ENCODE measurements at regions not wholly inside any gene's neighbourhood (a gene's known extent, or its start where the extent isn't known, plus 50 kb on each side); places are given as distances from the start of the nearest gene placed in this dataset.

DNA sequence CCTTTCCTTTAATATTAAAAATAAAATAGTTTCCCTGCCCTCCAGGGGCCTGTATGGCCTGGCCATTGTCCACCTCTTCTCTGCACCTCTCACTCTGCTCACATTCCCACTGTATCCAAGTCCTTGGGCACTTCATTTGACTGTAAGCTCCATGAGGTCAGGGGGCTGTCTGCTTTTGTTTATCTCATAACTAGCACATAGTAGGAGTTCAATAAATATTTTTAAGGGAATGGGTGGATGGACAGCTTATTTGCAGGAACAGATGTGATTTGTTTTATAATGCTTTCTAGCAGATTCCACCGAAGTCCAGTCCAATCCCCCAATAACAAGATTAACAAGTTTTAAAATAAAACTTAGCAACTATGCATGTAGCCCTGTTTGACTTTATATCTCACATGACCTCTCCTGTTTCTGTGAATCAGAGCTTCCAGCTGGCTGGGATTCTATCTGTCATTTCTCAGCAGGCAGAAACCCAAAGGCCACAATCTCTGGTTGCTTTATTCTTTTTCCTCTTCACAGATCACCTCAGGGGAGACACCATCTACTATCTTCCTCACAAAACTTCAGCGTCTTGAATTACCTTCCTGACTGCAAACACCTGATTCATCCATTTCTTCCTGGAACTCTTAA is 123.0 kb upstream of the NR2F2 start:
- Histone ChIP-seq H3K4me3 (replicated peaks in 1 of 3; ENCODE audit: insufficient read depth in 1 of 3, low read depth in 2 of 3, low read length in 3 of 3) (no peak overlapping the region), H3K9me3 (ENCODE audit: low read length) (no peaks in the 10 kb centered on the region), H3K27ac (ENCODE audit: extremely low read length, insufficient read depth, low read length) (no peak overlapping the region), H3K36me3 (replicated peaks in 1 of 2; ENCODE audit: control insufficient read depth in 1 of 2, insufficient read depth in 2 of 2, low read length in 2 of 2) (no peaks in the 10 kb centered on the region), H2AFZ (ENCODE audit: low read length) (no peak overlapping the region), H4K20me1 (ENCODE audit: insufficient read depth, low read length) (no peaks in the 10 kb centered on the region), H3K4me1 (ENCODE audit: insufficient read depth, low read length) (peaks cover 31% of the 10 kb centered on the region), H3K79me2 (ENCODE audit: insufficient read depth, low read length) (no peaks in the 10 kb centered on the region), H3K9ac (ENCODE audit: insufficient read depth, low read depth, low read length) (no peak overlapping the region), H3K27me3 (ENCODE audit: control insufficient read depth in 1 of 2, insufficient read depth in 2 of 2, low read length in 2 of 2) (no peaks in the 10 kb centered on the region), H3K4me2 (ENCODE audit: low read depth, low read length) (no peak overlapping the region)
- ATAC-seq (no peak), DNase-seq (ENCODE audit: low spot score) (no peak), FAIRE-seq (no peak)
- ChIA-PET CTCF (ENCODE audit: low intra/inter-chr PET ratio, low total read pairs) (no interaction called here), POLR2A (no interaction called here)
- intact Hi-C loops (cut with micrococcal nuclease; ENCODE audit: unreplicated experiment) (no loop called here), in situ Hi-C loops (cut with HindIII; ENCODE audit: extremely low pct_ligation_motif_present, low pct_unique_long_range_greater_than_20kb) (no loop called here)
- 100% methylated on average over 2 of the region's 2 CpGs for WGBS (ENCODE audit: low lambda C conversion rate)
- TF ChIP-seq ZKSCAN1 (IDR thresholded peaks at IDR 0.05; ENCODE audit: low read length) (peak; percentile 52; the same call in 1 of the 2 replicates), MAFG (CRISPR knock-in tag; IDR thresholded peaks at IDR 0.05) (no peak)
- no TSS peak for BruUV-seq (replicated peaks)

DNA sequence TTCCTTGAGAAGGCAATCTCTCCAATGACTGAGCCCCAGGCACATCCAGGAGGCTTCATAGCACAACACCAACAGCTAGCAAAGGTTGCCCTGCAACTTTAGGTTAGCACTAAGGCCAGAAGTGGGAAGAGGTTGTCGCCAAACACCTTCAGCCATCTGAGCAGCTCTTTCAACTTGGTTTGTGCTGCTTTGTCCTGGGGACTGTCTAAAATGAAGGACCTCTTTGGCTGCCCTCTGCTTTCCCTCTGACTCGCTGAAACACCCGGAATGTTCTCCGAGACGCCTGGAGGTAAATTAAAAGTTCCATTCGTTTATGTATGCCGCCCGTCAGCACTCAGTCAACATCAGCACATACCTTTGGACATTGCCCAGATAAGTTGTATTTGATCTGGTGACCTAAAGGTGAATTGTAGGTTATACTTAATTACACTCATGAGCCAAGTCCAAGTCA is 121.2 kb upstream of the NR2F2 start:
- Histone ChIP-seq H2AFZ (ENCODE audit: low read length) (peak overlapping the region; percentile 2), H3K4me1 (ENCODE audit: insufficient read depth, low read length) (peaks cover 31% of the 10 kb centered on the region), H3K9me3 (ENCODE audit: low read length) (no peaks in the 10 kb centered on the region), H3K36me3 (replicated peaks in 1 of 2; ENCODE audit: control insufficient read depth in 1 of 2, insufficient read depth in 2 of 2, low read length in 2 of 2) (no peaks in the 10 kb centered on the region), H3K27me3 (ENCODE audit: control insufficient read depth in 1 of 2, insufficient read depth in 2 of 2, low read length in 2 of 2) (no peaks in the 10 kb centered on the region), H3K27ac (ENCODE audit: extremely low read length, insufficient read depth, low read length) (peak overlapping the region; percentile 85), H3K4me3 (replicated peaks in 1 of 3; ENCODE audit: insufficient read depth in 1 of 3, low read depth in 2 of 3, low read length in 3 of 3) (peak overlapping the region; percentile 7 to 43 (median 28); a peak in 4 of 6 replicates), H3K79me2 (ENCODE audit: insufficient read depth, low read length) (no peaks in the 10 kb centered on the region), H3K4me2 (ENCODE audit: low read depth, low read length) (peak overlapping the region; percentile 71), H4K20me1 (ENCODE audit: insufficient read depth, low read length) (no peaks in the 10 kb centered on the region), H3K9ac (ENCODE audit: insufficient read depth, low read depth, low read length) (peak overlapping the region; percentile 52)
- ATAC-seq = peak; percentile 94
- no TSS peak for BruUV-seq (replicated peaks)
- in situ Hi-C loops (cut with HindIII; ENCODE audit: extremely low pct_ligation_motif_present, low pct_unique_long_range_greater_than_20kb) = no loop called here
- ChIA-PET POLR2A (interaction anchor here (1.6 kb wide), 1 partner anchor 25 kb away, joined by 3 read pairs; no protein-coding TSS in a partner anchor), CTCF (ENCODE audit: low intra/inter-chr PET ratio, low total read pairs) (no interaction called here)
- 0% methylated on average over 7 of the region's 8 CpGs for WGBS (ENCODE audit: low lambda C conversion rate)
- peak; percentile 84 for DNase-seq (ENCODE audit: low spot score)
- intact Hi-C loops (cut with micrococcal nuclease; ENCODE audit: unreplicated experiment) = no loop called here
- FAIRE-seq = peak; percentile 75
- TF ChIP-seq ZNF616 (CRISPR knock-in tag; IDR thresholded peaks at IDR 0.05; ENCODE audit: low read depth) (no peak), ZNF335 (CRISPR knock-in tag; IDR thresholded peaks at IDR 0.05) (no peak), SRY (CRISPR knock-in tag; IDR thresholded peaks at IDR 0.05) (peak; percentile 41; the same call in 1 of the 2 replicates), ZNF747 (CRISPR knock-in tag; IDR thresholded peaks at IDR 0.05; ENCODE audit: borderline replicate concordance) (0 out of 2 replicates have a peak, but pooled peaks have one; percentile 32), POLR2A (IDR thresholded peaks at IDR 0.05; ENCODE audit: insufficient read depth in 1 of 2, low read depth in 2 of 2, low read length in 2 of 2) (0 out of 4 replicates have a peak, but pooled peaks of 1 of the 2 experiments have one; percentile 34), ESRRA (CRISPR knock-in tag; IDR thresholded peaks at IDR 0.05; ENCODE audit: low read depth) (peak; percentile 84), HDAC1 (CRISPR knock-in tag; IDR thresholded peaks at IDR 0.05) (peak; percentile 58; the same call in 1 of the 2 replicates), ZNF136 (CRISPR knock-in tag; IDR thresholded peaks at IDR 0.05; ENCODE audit: low read depth) (no peak), FOXP1 (IDR thresholded peaks at IDR 0.05) (no peak), FOXP1 (CRISPR knock-in tag; IDR thresholded peaks at IDR 0.05) (peak; percentile 24; the same call in 1 of the 2 replicates), POLR2AphosphoS5 (IDR thresholded peaks at IDR 0.05; ENCODE audit: low read depth, low read length) (no peak), MED13 (CRISPR knock-in tag; IDR thresholded peaks at IDR 0.05) (0 out of 2 replicates have a peak, but pooled peaks have one; percentile 25), HOXA3 (CRISPR knock-in tag; IDR thresholded peaks at IDR 0.05) (0 out of 2 replicates have a peak, but pooled peaks have one; percentile 32), ZFP41 (CRISPR knock-in tag; IDR thresholded peaks at IDR 0.05; ENCODE audit: borderline replicate concordance) (no peak), ZNF670 (CRISPR knock-in tag; IDR thresholded peaks at IDR 0.05; ENCODE audit: borderline replicate concordance) (no peak), MED1 (CRISPR knock-in tag; IDR thresholded peaks at IDR 0.05) (peak; percentile 55), ZSCAN9 (CRISPR knock-in tag; IDR thresholded peaks at IDR 0.05; ENCODE audit: borderline replicate concordance) (no peak), SSRP1 (CRISPR knock-in tag; IDR thresholded peaks at IDR 0.05) (no peak)
- TF ChIP-seq, protein P1, sequence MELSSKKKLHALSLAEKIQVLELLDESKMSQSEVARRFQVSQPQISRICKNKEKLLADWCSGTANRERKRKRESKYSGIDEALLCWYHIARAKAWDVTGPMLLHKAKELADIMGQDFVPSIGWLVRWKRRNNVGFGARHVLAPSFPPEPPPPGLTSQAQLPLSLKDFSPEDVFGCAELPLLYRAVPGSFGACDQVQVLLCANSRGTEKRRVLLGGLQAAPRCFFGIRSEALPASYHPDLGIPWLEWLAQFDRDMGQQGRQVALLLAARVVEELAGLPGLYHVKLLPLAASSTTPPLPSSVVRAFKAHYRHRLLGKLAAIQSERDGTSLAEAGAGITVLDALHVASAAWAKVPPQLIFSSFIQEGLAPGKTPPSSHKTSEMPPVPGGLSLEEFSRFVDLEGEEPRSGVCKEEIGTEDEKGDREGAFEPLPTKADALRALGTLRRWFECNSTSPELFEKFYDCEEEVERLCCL (CRISPR knock-in tag; IDR thresholded peaks at IDR 0.05; ENCODE audit: borderline replicate concordance) = no peak
